ENCODE measurements at regions not wholly inside any gene's neighbourhood (a gene's known extent, or its start where the extent isn't known, plus 50 kb on each side); places are given as distances from the start of the nearest gene placed in this dataset.

- TF ChIP-seq CTCF (IDR thresholded peaks at IDR 0.05), result no peak
- TF ChIP-seq POLR2A (IDR thresholded peaks at IDR 0.05), result no peak
These were observed 400.4 kb upstream of the PODXL start for GRCh38 chr7:131956864-131957263.

Data from vagina (tissue), 2 donors.